WTC11 (cell line): ENCODE measurements at regions not wholly inside any gene's neighbourhood (a gene's known extent, or its start where the extent isn't known, plus 50 kb on each side); places are given as distances from the start of the nearest gene placed in this dataset.

Source experiments
- ATAC-seq: fragments of 200-7000 bp; cut with Tn5 transposase; 2 replicates; pipeline ENCODE4 v1.10.0; 2021; ENCODE audit warnings: mild to moderate bottlenecking, moderate library complexity
- CTCF ChIA-PET: fragments of 300-600 bp; sonication (Branson Sonifier 250); formaldehyde crosslinking; loops from one replicate; lab custom pipeline; 2021; ENCODE audit warnings: antibody characterized with exemption; lab: Charles Lee
- POLR2A ChIA-PET: fragments of 350-600 bp; sonication (Branson Sonifier 250); formaldehyde crosslinking; loops from one replicate; lab custom pipeline; 2021; ENCODE audit warnings: antibody characterized with exemption; lab: Charles Lee
- DNase-seq: peaks from one replicate; pipeline ENCODE4 v3.0.0; 2021; ENCODE audit warnings: low spot score
- H3K27ac Mint-ChIP-seq: 2 replicates; pipeline ENCODE4 v1.8.0; 2021; ENCODE audit warnings: mixed read lengths
- H3K27me3 Mint-ChIP-seq: 2 replicates; pipeline ENCODE4 v1.8.0; 2021; ENCODE audit warnings: low read depth, mild to moderate bottlenecking, moderate library complexity, mixed read lengths
- H3K36me3 Mint-ChIP-seq: 2 replicates; pipeline ENCODE4 v1.8.0; 2021; ENCODE audit warnings: mixed read lengths
- H3K4me1 Mint-ChIP-seq: 2 replicates; pipeline ENCODE4 v1.8.0; 2022; ENCODE audit warnings: mixed read lengths
- H3K4me3 Mint-ChIP-seq: 2 replicates; pipeline ENCODE4 v1.8.0; 2021; ENCODE audit warnings: mild to moderate bottlenecking, moderate library complexity, mixed read lengths
- H3K9me3 Mint-ChIP-seq: 2 replicates; pipeline ENCODE4 v1.8.0; 2021; ENCODE audit warnings: mixed read lengths
- ATF1 ChIP-seq: sonication (generic); formaldehyde crosslinking; IDR thresholded peaks from 2 replicates; pipeline ENCODE4 v1.8.1; 2023; ENCODE audit warnings: mild to moderate bottlenecking, moderate library complexity, missing genetic modification reagents
- FOXP1 ChIP-seq: sonication (generic); formaldehyde crosslinking; IDR thresholded peaks from 2 replicates; pipeline ENCODE4 v1.8.0; 2022; ENCODE audit warnings: missing genetic modification reagents, mild to moderate bottlenecking, moderate library complexity, borderline replicate concordance
- HMGA2 ChIP-seq: fragments of 250-450 bp; sonication (Bioruptor Pico); IDR thresholded peaks from 2 replicates; pipeline ENCODE4 v1.4.0; 2021; ENCODE audit warnings: mild to moderate bottlenecking, moderate library complexity
- JAZF1 ChIP-seq: fragments of 250-450 bp; sonication (Bioruptor Pico); IDR thresholded peaks from 2 replicates; pipeline ENCODE4 v1.9.0; 2021; ENCODE audit warnings: moderate library complexity, mild to moderate bottlenecking, inconsistent platforms
- MXD4 ChIP-seq: fragments of 250-450 bp; sonication (Bioruptor Pico); IDR thresholded peaks from 2 replicates; pipeline ENCODE4 v1.8.0; 2021; ENCODE audit warnings: mild to moderate bottlenecking, moderate library complexity, borderline replicate concordance
- NFE2L1 ChIP-seq: sonication (generic); formaldehyde crosslinking; IDR thresholded peaks from 2 replicates; pipeline ENCODE4 v1.8.1; 2023; ENCODE audit warnings: missing genetic modification reagents
- OVOL2 ChIP-seq: fragments of 250-450 bp; sonication (Bioruptor Pico); IDR thresholded peaks from 2 replicates; pipeline ENCODE4 v1.9.0; 2021; ENCODE audit warnings: mild to moderate bottlenecking, borderline replicate concordance
- PRRX2 ChIP-seq: fragments of 250-450 bp; sonication (Bioruptor Pico); IDR thresholded peaks from 2 replicates; pipeline ENCODE4 v1.8.0; 2021; ENCODE audit warnings: mild to moderate bottlenecking
- SMAD4 ChIP-seq: sonication (generic); formaldehyde crosslinking; IDR thresholded peaks from 2 replicates; pipeline ENCODE4 v1.8.0; 2022; ENCODE audit warnings: mild to moderate bottlenecking, missing genetic modification reagents
- ZNF121 ChIP-seq: sonication (generic); formaldehyde crosslinking; IDR thresholded peaks from 2 replicates; pipeline ENCODE4 v1.8.0; 2023; ENCODE audit warnings: missing genetic modification reagents
- ZNF232 ChIP-seq: sonication (generic); formaldehyde crosslinking; IDR thresholded peaks from 2 replicates; pipeline ENCODE4 v1.8.0; 2022; ENCODE audit warnings: mild to moderate bottlenecking, missing genetic modification reagents
- ZNF263 ChIP-seq: sonication (generic); formaldehyde crosslinking; IDR thresholded peaks from 2 replicates; pipeline ENCODE4 v1.8.1; 2022; ENCODE audit warnings: low read depth, mild to moderate bottlenecking, moderate library complexity, missing genetic modification reagents
- ZNF317 ChIP-seq: sonication (generic); formaldehyde crosslinking; IDR thresholded peaks from 2 replicates; pipeline ENCODE4 v1.8.1; 2023; ENCODE audit warnings: low read depth, mild to moderate bottlenecking, moderate library complexity, missing genetic modification reagents, borderline replicate concordance
- TF ChIP-seq, protein P1 (sequence below): fragments of 250-450 bp; sonication (Bioruptor Pico); IDR thresholded peaks from 2 replicates; pipeline ENCODE4 v1.9.0; 2021; ENCODE audit warnings: mild to moderate bottlenecking, borderline replicate concordance
- TF ChIP-seq, protein P2 (sequence below): sonication (generic); formaldehyde crosslinking; IDR thresholded peaks from 2 replicates; pipeline ENCODE4 v1.8.1; 2023; ENCODE audit warnings: mild to moderate bottlenecking, missing genetic modification reagents, borderline replicate concordance
- TF ChIP-seq, protein P3 (sequence below): sonication (generic); formaldehyde crosslinking; IDR thresholded peaks from 2 replicates; pipeline ENCODE4 v1.8.1; 2023; ENCODE audit warnings: mild to moderate bottlenecking, missing genetic modification reagents
- TF ChIP-seq, protein P4 (sequence below): fragments of 200-600 bp; IDR thresholded peaks from 2 replicates; pipeline ENCODE4 v1.8.0; 2022; ENCODE audit warnings: antibody characterized with exemption
- TF ChIP-seq, protein P5 (sequence below): sonication (generic); formaldehyde crosslinking; IDR thresholded peaks from 2 replicates; pipeline ENCODE4 v1.8.0; 2022; ENCODE audit warnings: mild to moderate bottlenecking, missing genetic modification reagents
- TF ChIP-seq, protein P6 (sequence below): fragments of 250-450 bp; sonication (Bioruptor Pico); IDR thresholded peaks from 2 replicates; pipeline ENCODE4 v1.8.0; 2021; ENCODE audit warnings: mild to moderate bottlenecking

DNA sequence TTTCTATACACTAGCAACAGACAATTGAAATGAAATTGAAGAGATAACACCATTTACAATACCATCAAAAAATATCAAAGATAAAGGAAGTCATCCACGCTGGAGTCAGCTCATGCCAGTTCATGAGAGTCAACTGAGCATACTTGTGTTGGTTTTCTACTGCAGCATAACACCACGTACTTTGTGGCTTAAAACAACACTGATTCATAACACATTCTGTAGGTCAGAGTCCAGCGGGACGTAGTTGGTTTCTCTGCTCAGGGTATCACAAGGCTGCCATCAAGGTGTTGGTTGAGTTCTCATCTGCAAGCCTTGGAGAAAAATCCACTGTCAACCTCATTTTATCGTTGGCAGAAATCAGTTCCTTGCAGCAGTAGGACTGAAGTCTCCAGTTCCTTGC, 84.2 kb downstream of the TEX51 start (continued):
- TF ChIP-seq, protein P1, sequence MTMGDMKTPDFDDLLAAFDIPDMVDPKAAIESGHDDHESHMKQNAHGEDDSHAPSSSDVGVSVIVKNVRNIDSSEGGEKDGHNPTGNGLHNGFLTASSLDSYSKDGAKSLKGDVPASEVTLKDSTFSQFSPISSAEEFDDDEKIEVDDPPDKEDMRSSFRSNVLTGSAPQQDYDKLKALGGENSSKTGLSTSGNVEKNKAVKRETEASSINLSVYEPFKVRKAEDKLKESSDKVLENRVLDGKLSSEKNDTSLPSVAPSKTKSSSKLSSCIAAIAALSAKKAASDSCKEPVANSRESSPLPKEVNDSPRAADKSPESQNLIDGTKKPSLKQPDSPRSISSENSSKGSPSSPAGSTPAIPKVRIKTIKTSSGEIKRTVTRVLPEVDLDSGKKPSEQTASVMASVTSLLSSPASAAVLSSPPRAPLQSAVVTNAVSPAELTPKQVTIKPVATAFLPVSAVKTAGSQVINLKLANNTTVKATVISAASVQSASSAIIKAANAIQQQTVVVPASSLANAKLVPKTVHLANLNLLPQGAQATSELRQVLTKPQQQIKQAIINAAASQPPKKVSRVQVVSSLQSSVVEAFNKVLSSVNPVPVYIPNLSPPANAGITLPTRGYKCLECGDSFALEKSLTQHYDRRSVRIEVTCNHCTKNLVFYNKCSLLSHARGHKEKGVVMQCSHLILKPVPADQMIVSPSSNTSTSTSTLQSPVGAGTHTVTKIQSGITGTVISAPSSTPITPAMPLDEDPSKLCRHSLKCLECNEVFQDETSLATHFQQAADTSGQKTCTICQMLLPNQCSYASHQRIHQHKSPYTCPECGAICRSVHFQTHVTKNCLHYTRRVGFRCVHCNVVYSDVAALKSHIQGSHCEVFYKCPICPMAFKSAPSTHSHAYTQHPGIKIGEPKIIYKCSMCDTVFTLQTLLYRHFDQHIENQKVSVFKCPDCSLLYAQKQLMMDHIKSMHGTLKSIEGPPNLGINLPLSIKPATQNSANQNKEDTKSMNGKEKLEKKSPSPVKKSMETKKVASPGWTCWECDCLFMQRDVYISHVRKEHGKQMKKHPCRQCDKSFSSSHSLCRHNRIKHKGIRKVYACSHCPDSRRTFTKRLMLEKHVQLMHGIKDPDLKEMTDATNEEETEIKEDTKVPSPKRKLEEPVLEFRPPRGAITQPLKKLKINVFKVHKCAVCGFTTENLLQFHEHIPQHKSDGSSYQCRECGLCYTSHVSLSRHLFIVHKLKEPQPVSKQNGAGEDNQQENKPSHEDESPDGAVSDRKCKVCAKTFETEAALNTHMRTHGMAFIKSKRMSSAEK (CRISPR knock-in tag): no peak
- TF ChIP-seq, protein P2, sequence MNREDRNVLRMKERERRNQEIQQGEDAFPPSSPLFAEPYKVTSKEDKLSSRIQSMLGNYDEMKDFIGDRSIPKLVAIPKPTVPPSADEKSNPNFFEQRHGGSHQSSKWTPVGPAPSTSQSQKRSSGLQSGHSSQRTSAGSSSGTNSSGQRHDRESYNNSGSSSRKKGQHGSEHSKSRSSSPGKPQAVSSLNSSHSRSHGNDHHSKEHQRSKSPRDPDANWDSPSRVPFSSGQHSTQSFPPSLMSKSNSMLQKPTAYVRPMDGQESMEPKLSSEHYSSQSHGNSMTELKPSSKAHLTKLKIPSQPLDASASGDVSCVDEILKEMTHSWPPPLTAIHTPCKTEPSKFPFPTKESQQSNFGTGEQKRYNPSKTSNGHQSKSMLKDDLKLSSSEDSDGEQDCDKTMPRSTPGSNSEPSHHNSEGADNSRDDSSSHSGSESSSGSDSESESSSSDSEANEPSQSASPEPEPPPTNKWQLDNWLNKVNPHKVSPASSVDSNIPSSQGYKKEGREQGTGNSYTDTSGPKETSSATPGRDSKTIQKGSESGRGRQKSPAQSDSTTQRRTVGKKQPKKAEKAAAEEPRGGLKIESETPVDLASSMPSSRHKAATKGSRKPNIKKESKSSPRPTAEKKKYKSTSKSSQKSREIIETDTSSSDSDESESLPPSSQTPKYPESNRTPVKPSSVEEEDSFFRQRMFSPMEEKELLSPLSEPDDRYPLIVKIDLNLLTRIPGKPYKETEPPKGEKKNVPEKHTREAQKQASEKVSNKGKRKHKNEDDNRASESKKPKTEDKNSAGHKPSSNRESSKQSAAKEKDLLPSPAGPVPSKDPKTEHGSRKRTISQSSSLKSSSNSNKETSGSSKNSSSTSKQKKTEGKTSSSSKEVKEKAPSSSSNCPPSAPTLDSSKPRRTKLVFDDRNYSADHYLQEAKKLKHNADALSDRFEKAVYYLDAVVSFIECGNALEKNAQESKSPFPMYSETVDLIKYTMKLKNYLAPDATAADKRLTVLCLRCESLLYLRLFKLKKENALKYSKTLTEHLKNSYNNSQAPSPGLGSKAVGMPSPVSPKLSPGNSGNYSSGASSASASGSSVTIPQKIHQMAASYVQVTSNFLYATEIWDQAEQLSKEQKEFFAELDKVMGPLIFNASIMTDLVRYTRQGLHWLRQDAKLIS (CRISPR knock-in tag): no peak

DNA sequence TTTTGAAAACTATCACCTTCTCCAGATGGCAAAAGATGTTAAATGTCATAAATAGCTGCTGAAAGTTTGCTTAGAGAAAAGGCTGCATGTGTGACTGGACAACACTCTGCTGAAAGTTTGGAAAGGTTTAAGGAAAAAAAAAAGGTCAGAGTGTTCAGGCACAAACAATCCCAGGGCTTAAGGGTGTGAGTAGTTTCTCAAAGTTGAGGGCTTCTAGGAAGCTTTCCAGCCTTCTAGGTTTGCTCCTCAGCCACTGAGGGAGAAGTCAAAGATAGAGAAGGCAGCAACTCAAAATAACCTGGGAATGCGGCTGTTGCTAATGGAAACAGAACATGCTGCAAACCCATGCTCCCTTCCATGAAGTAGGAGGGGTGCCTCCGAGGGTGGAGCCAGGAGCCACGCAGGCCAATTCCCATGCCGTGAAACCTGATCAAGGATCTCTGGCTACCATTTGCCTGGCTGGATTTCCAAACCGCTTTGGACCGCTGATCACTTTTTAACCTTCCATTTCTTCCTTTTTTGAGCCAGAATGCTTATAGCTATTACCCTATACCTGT, 88.0 kb downstream of the TEX51 start:
- Mint-ChIP-seq H3K36me3 (no peaks in the 10 kb centered on the region; the same call in 1 of the 2 replicates), H3K4me3 (no peak overlapping the region), H3K4me1 (no peaks in the 10 kb centered on the region), H3K27ac (no peak overlapping the region), H3K27me3 (peaks cover 7% of the 10 kb centered on the region), H3K9me3 (peaks cover 10% of the 10 kb centered on the region)
- ATAC-seq: no peak
- DNase-seq: no peak
- POLR2A ChIA-PET: no interaction called here
- CTCF ChIA-PET: interaction anchor here (1.4 kb wide), 1 partner anchor 15 kb away, joined by 4 read pairs; no protein-coding TSS in a partner anchor
- TF ChIP-seq NFE2L1 (CRISPR knock-in tag) (no peak), SMAD4 (CRISPR knock-in tag) (no peak), ZNF317 (CRISPR knock-in tag) (no peak), JAZF1 (CRISPR knock-in tag) (no peak), MXD4 (no peak), ZNF263 (no peak), HMGA2 (CRISPR knock-in tag) (no peak), ZNF232 (CRISPR knock-in tag) (no peak), ATF1 (CRISPR knock-in tag) (no peak), ZNF121 (CRISPR knock-in tag) (no peak), OVOL2 (no peak), PRRX2 (CRISPR knock-in tag) (no peak), FOXP1 (CRISPR knock-in tag) (no peak)
- TF ChIP-seq, protein P3, sequence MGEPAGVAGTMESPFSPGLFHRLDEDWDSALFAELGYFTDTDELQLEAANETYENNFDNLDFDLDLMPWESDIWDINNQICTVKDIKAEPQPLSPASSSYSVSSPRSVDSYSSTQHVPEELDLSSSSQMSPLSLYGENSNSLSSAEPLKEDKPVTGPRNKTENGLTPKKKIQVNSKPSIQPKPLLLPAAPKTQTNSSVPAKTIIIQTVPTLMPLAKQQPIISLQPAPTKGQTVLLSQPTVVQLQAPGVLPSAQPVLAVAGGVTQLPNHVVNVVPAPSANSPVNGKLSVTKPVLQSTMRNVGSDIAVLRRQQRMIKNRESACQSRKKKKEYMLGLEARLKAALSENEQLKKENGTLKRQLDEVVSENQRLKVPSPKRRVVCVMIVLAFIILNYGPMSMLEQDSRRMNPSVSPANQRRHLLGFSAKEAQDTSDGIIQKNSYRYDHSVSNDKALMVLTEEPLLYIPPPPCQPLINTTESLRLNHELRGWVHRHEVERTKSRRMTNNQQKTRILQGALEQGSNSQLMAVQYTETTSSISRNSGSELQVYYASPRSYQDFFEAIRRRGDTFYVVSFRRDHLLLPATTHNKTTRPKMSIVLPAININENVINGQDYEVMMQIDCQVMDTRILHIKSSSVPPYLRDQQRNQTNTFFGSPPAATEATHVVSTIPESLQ (CRISPR knock-in tag): no peak
- TF ChIP-seq, protein P2 (CRISPR knock-in tag): no peak
- TF ChIP-seq, protein P4, sequence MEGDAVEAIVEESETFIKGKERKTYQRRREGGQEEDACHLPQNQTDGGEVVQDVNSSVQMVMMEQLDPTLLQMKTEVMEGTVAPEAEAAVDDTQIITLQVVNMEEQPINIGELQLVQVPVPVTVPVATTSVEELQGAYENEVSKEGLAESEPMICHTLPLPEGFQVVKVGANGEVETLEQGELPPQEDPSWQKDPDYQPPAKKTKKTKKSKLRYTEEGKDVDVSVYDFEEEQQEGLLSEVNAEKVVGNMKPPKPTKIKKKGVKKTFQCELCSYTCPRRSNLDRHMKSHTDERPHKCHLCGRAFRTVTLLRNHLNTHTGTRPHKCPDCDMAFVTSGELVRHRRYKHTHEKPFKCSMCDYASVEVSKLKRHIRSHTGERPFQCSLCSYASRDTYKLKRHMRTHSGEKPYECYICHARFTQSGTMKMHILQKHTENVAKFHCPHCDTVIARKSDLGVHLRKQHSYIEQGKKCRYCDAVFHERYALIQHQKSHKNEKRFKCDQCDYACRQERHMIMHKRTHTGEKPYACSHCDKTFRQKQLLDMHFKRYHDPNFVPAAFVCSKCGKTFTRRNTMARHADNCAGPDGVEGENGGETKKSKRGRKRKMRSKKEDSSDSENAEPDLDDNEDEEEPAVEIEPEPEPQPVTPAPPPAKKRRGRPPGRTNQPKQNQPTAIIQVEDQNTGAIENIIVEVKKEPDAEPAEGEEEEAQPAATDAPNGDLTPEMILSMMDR: no peak
- TF ChIP-seq, protein P5, sequence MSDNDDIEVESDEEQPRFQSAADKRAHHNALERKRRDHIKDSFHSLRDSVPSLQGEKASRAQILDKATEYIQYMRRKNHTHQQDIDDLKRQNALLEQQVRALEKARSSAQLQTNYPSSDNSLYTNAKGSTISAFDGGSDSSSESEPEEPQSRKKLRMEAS: no peak
- TF ChIP-seq, protein P6, sequence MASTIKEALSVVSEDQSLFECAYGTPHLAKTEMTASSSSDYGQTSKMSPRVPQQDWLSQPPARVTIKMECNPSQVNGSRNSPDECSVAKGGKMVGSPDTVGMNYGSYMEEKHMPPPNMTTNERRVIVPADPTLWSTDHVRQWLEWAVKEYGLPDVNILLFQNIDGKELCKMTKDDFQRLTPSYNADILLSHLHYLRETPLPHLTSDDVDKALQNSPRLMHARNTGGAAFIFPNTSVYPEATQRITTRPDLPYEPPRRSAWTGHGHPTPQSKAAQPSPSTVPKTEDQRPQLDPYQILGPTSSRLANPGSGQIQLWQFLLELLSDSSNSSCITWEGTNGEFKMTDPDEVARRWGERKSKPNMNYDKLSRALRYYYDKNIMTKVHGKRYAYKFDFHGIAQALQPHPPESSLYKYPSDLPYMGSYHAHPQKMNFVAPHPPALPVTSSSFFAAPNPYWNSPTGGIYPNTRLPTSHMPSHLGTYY (CRISPR knock-in tag): no peak
